NT2/D1 (cell line): ENCODE measurements at regions not wholly inside any gene's neighbourhood (a gene's known extent, or its start where the extent isn't known, plus 50 kb on each side); places are given as distances from the start of the nearest gene placed in this dataset.

Experiments
- YY1 ChIP-seq: IDR thresholded peaks from 2 replicates; pipeline ENCODE4 v1.6.1; 2011; ENCODE audit not compliant: insufficient read length, insufficient read depth
- ZNF274 ChIP-seq: IDR thresholded peaks from 2 replicates; pipeline ENCODE4 v1.6.1; 2011; ENCODE audit warnings: mild to moderate bottlenecking, low read depth, low read length

DNA sequence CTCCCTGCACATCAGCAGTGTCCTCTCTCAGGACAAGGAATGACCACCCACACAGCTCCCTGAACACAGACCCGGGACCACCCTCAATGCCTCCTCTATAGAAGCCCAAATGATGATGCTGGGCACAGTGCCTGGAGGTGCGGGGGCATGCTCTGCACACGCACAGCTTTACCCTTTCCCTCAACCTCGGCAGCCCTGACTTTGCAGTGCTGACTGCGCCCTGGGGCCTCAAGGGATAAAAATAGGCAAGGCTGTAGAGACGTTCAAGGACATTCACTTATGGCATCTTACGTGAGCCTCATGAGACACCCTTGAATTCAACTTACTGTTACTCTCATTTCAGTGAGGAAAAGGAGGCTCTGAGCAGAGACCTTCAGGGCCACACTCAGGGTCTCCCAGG is 521.6 kb upstream of the MGMT start:
- TF ChIP-seq YY1 = no peak
- no peak for TF ChIP-seq ZNF274
